Hepatocyte (in vitro differentiated cells): ENCODE measurements at regions not wholly inside any gene's neighbourhood (a gene's known extent, or its start where the extent isn't known, plus 50 kb on each side); places are given as distances from the start of the nearest gene placed in this dataset.

Experiments
- CTCF ChIP-seq: fragments of 200-600 bp; sonication (generic); IDR thresholded peaks from 2 replicates; pipeline ENCODE4 v1.5.1; 2016; ENCODE audit warnings: antibody characterized with exemption, mild to moderate bottlenecking; ENCODE audit not compliant: poor library complexity
- EZH2 ChIP-seq: fragments of 200-600 bp; sonication (generic); IDR thresholded peaks from 2 replicates; pipeline ENCODE4 v1.6.1; 2016; ENCODE audit warnings: antibody characterized with exemption, mild to moderate bottlenecking, borderline replicate concordance
- EZH2phosphoT487 ChIP-seq: fragments of 200-600 bp; sonication (generic); IDR thresholded peaks from one replicate; pipeline ENCODE4 v1.6.1; 2018; ENCODE audit warnings: antibody characterized with exemption, mild to moderate bottlenecking, low read depth, moderate library complexity; ENCODE audit not compliant: unreplicated experiment, severe bottlenecking

DNA sequence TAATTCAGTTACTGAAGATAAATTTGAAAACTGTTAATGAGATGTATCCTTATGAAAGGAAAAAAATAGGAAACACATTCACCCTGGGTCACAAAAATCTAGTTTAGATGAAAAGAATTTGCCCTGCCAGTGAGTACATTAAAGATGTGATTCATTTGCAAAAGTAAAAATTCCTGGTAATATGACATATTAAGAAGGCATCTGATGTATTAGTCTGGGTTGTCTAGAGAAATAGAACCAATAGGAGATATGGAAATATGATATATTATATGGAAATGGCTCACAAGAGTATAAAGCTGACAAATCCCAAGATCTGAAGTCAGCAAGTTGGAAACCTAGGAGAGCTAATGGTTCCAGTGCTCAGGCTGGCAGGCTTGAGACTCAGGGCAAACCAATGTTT, 153.8 kb downstream of the MRPL39 start:
- no peak for TF ChIP-seq EZH2
- TF ChIP-seq CTCF: no peak
- no peak for TF ChIP-seq EZH2phosphoT487
